PC-3 (cell line): ENCODE measurements at regions not wholly inside any gene's neighbourhood (a gene's known extent, or its start where the extent isn't known, plus 50 kb on each side); places are given as distances from the start of the nearest gene placed in this dataset.

Source experiments
- ATAC-seq: fragments of 200-7000 bp; cut with Tn5 transposase; 2 replicates; pipeline ENCODE4 v1.9.1; 2020; ENCODE audit warnings: mild to moderate bottlenecking, moderate library complexity
- BruUV-seq: library from RNA; stranded (reverse); fragments of 400-500 nt; replicated peaks from 2 replicates; lab custom pipeline; 2021; lab: Mats Ljungman, UMichigan
- CTCF ChIA-PET: fragments of 300-600 bp; sonication (Branson Sonifier 250); formaldehyde crosslinking; loops from one replicate; lab custom pipeline; 2022; ENCODE audit warnings: antibody characterized with exemption; lab: Charles Lee
- POLR2A ChIA-PET: fragments of 300-600 bp; sonication (Branson Sonifier 250); formaldehyde crosslinking; loops from one replicate; lab custom pipeline; 2022; ENCODE audit warnings: antibody characterized with exemption; ENCODE audit not compliant: unreplicated experiment; lab: Charles Lee
- DNase-seq: peaks from one replicate; pipeline ENCODE4 v3.0.0-alpha.2; 2015
- H2AFZ ChIP-seq: fragments of 300-600 bp; sonication (generic); 2 replicates; pipeline ENCODE4 v1.6.0; 2016; ENCODE audit warnings: antibody characterized with exemption, low read length
- H3F3A ChIP-seq: fragments of 300-600 bp; sonication (generic); one replicate; pipeline ENCODE4 v1.6.0; 2017; ENCODE audit warnings: antibody characterized with exemption, low read length, control low read depth, mild to moderate bottlenecking; ENCODE audit not compliant: unreplicated experiment
- H3K27ac ChIP-seq: fragments of 300-600 bp; sonication (generic); 2 replicates; pipeline ENCODE4 v1.5.1; 2016; ENCODE audit warnings: mild to moderate bottlenecking, low read length
- H3K27me3 ChIP-seq: fragments of 300-600 bp; sonication (generic); 2 replicates; pipeline ENCODE4 v1.6.1; 2016; ENCODE audit warnings: low read length, mixed read lengths
- H3K36me3 ChIP-seq: fragments of 300-600 bp; sonication (generic); 2 replicates; pipeline ENCODE4 v1.6.1; 2016; ENCODE audit warnings: low read depth, mixed run types, low read length, mixed read lengths
- H3K4me1 ChIP-seq: fragments of 300-600 bp; sonication (generic); 2 replicates; pipeline ENCODE4 v1.5.1; 2016; ENCODE audit warnings: low read length; ENCODE audit not compliant: insufficient read depth
- H3K4me2 ChIP-seq: fragments of 300-600 bp; sonication (generic); 2 replicates; pipeline ENCODE4 v1.6.0; 2016; ENCODE audit warnings: low read length
- H3K4me3 ChIP-seq: fragments of 300-600 bp; sonication (generic); 2 replicates; pipeline ENCODE4 v1.5.1; 2016; ENCODE audit warnings: mild to moderate bottlenecking, low read length, mixed read lengths
- H3K79me2 ChIP-seq: fragments of 300-600 bp; sonication (generic); 2 replicates; pipeline ENCODE4 v1.6.1; 2017; ENCODE audit warnings: low read length, mixed read lengths
- H3K9ac ChIP-seq: fragments of 300-600 bp; sonication (generic); 2 replicates; pipeline ENCODE4 v1.6.0; 2016; ENCODE audit warnings: mild to moderate bottlenecking, low read length
- H3K9me2 ChIP-seq: fragments of 300-600 bp; sonication (generic); replicated peaks from 2 replicates; pipeline ENCODE4 v1.6.1; 2016; ENCODE audit warnings: mixed run types, low read length, mixed read lengths
- H3K9me3 ChIP-seq: fragments of 300-600 bp; sonication (generic); 2 replicates; pipeline ENCODE4 v1.6.1; 2016; ENCODE audit warnings: low read length, mixed read lengths
- H4K20me1 ChIP-seq: fragments of 300-600 bp; sonication (generic); 2 replicates; pipeline ENCODE4 v1.6.1; 2016; ENCODE audit warnings: low read length, mixed read lengths
- CTCF ChIP-seq: fragments of 300-600 bp; sonication (generic); conservative IDR thresholded peaks from 2 replicates; pipeline ENCODE4 v1.5.1; 2017; ENCODE audit warnings: antibody characterized with exemption, low read depth, mild to moderate bottlenecking, low read length
- EZH2 ChIP-seq: fragments of 300-600 bp; sonication (generic); IDR thresholded peaks from one replicate; pipeline ENCODE4 v1.6.1; 2017; ENCODE audit warnings: antibody characterized with exemption, mild to moderate bottlenecking, low read length; ENCODE audit not compliant: unreplicated experiment
- EZH2phosphoT487 ChIP-seq: fragments of 300-600 bp; sonication (generic); IDR thresholded peaks from 2 replicates; pipeline ENCODE4 v1.6.1; 2018; ENCODE audit warnings: mild to moderate bottlenecking, antibody characterized with exemption, low read length, borderline replicate concordance
- intact Hi-C: fragments of 100-400 bp; cut with micrococcal nuclease; formaldehyde crosslinking; loops from 2 replicates; pipeline ENCODE4 v1.9.0; 2023

- peaks cover 31% of the 10 kb centered on the region for H3K4me1 ChIP-seq
- ChIA-PET CTCF (no interaction called here), POLR2A (no interaction called here)
- no peaks in the 10 kb centered on the region for H3K27me3 ChIP-seq
- no peak for TF ChIP-seq CTCF
- no peak for TF ChIP-seq EZH2phosphoT487
- no peak for TF ChIP-seq EZH2
- H3K4me3 ChIP-seq = no peak overlapping the region; the same call in 1 of the 2 replicates
- H3F3A ChIP-seq = no peaks in the 10 kb centered on the region
- H2AFZ ChIP-seq = peak overlapping the region; percentile 59; the same call in 1 of the 2 replicates
- intact Hi-C loops = no loop called here
- peak overlapping the region; percentile 46 for H3K4me2 ChIP-seq
- no peaks in the 10 kb centered on the region for H3K36me3 ChIP-seq
- DNase-seq (peak; percentile 56), ATAC-seq (peak; percentile 23; the same call in 1 of the 2 replicates)
- no peak overlapping the region for H3K27ac ChIP-seq
- H3K79me2 ChIP-seq = no peaks in the 10 kb centered on the region
- H3K9me2 ChIP-seq = no peaks in the 10 kb centered on the region
- H3K9me3 ChIP-seq = no peaks in the 10 kb centered on the region
- H4K20me1 ChIP-seq = no peaks in the 10 kb centered on the region
- no peak overlapping the region for H3K9ac ChIP-seq
- BruUV-seq = no TSS peak
Observed at GRCh38 chr18:22822024-22822423, 111.1 kb upstream of the RBBP8 start.

GRCh38 chr18:22822841-22823508 lies 110.2 kb upstream of the RBBP8 start:
- Histone ChIP-seq H3K9me2 (no peaks in the 10 kb centered on the region), H3K27me3 (no peaks in the 10 kb centered on the region), H3K4me2 (no peak overlapping the region), H2AFZ (no peak overlapping the region), H3K9ac (no peak overlapping the region), H4K20me1 (no peaks in the 10 kb centered on the region), H3K9me3 (no peaks in the 10 kb centered on the region), H3K4me1 (peaks cover 39% of the 10 kb centered on the region), H3K79me2 (no peaks in the 10 kb centered on the region), H3K4me3 (no peak overlapping the region), H3F3A (peaks cover 5% of the 10 kb centered on the region), H3K27ac (no peak overlapping the region), H3K36me3 (no peaks in the 10 kb centered on the region)
- ATAC-seq (no peak), DNase-seq (no peak)
- ChIA-PET POLR2A (no interaction called here), CTCF (interaction anchor here (0.6 kb wide), 1 partner anchor 715 kb away, joined by 3 read pairs; no protein-coding TSS in a partner anchor)
- BruUV-seq = no TSS peak
- intact Hi-C loops = no loop called here
- TF ChIP-seq EZH2phosphoT487 (no peak), CTCF (no peak), EZH2 (no peak)

GRCh38 chr18:22826726-22827125 lies 106.4 kb upstream of the RBBP8 start:
- BruUV-seq = no TSS peak
- CTCF ChIA-PET = no interaction called here

More at GRCh38 chr18:22826726-22827125, 106.4 kb upstream of the RBBP8 start:
- H3K4me1 ChIP-seq = peaks cover 48% of the 10 kb centered on the region
- H3K36me3 ChIP-seq = no peaks in the 10 kb centered on the region
- no peak for TF ChIP-seq CTCF
- no peak for TF ChIP-seq EZH2
- intact Hi-C loops = loop anchor here (5.0 kb wide), 1 partner anchor 106 kb away; the partner anchor contains the start of gene RBBP8
- peak overlapping the region; percentile 55 for H3K4me2 ChIP-seq
- no peak overlapping the region for H3K4me3 ChIP-seq
- DNase-seq (peak; percentile 74), ATAC-seq (peak; percentile 20)
- peak overlapping the region; percentile 92 for H3K27ac ChIP-seq
- POLR2A ChIA-PET = no interaction called here
- no peaks in the 10 kb centered on the region for H3K27me3 ChIP-seq
- no peak overlapping the region for H3K9ac ChIP-seq
- H3F3A ChIP-seq = peaks cover 5% of the 10 kb centered on the region
- H3K9me2 ChIP-seq = no peaks in the 10 kb centered on the region
- H4K20me1 ChIP-seq = no peaks in the 10 kb centered on the region
- no peaks in the 10 kb centered on the region for H3K79me2 ChIP-seq
- no peaks in the 10 kb centered on the region for H3K9me3 ChIP-seq
- H2AFZ ChIP-seq = 0 out of 2 replicates have a peak overlapping the region, but pooled peaks have one; percentile 2
